ENCODE measurements at regions not wholly inside any gene's neighbourhood (a gene's known extent, or its start where the extent isn't known, plus 50 kb on each side); places are given as distances from the start of the nearest gene placed in this dataset.

DNA sequence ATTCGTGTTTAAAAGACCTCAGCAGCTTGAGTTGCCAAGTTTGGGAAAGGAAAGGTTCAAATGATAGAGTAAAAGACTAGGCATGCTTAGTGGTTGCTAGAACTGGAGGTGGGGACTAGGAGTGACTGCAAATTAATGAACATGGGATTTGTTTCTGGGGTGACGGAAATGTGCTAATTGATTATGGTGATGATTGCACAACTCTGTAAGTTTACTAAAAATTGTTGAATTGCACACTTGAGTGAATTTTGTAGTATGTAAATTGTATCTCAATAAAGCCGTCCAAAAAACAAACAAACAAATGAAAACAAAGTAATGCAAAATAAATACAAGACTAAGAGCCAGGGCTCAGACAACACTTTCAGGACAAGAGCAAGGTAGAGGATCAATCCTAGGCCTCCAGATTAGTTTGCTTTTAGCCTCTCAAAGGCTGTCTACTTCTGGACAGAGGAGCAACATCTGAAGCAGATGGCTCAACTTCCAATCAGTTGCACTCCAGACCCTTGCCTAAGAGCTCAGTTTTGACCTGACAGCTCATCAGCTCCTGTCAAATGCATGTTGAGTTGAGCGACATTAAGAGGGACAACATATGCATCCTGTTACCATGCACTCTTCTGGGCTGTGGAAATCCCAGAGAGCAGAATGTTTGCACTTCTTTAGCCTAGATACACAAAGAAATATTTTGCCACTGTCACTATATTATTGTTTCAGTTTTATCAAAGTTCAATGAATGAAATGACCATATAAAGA, 111.2 kb upstream of the ASIC2 start:
- no peak for DNase-seq

DNA sequence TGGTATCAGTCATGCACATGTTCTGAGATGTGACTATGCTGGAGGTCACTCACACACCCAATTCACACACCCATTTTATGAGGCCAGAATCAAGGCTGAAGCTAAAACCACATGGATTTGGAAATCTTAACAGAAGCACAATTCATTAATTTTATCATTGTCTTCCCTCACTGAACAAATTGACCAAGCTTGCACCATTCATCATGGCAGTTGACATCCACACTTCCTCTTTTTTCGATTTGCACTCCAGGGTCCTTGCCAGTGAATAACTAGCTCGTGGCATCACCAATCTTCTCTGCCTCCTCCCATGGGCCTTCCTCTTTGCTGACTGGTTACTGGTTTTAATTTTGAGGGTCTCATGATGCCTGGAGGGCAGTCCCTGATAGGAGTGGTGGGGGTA, 123.0 kb upstream of the ASIC2 start:
- no peak for DNase-seq

DNA sequence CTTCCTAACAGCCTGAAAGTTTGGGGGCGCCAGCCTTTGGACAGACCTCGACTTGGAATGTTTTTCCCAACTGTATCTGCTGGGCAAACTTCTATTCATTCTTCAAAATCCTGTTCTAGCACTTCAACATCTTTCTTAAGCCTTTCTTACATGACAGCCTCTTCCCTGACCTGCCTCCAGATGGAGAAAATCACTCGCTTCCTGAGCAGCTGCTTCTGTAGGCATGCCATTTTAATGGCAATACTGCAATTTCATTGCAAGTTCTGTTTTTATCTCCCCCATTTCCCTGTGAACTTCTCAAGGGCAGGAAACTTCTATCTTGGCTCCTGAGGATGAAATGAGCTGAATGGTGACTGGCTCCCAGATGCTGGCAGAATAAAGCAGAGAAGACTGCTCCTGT, 128.8 kb upstream of the ASIC2 start:
- DNase-seq = no peak

DNA sequence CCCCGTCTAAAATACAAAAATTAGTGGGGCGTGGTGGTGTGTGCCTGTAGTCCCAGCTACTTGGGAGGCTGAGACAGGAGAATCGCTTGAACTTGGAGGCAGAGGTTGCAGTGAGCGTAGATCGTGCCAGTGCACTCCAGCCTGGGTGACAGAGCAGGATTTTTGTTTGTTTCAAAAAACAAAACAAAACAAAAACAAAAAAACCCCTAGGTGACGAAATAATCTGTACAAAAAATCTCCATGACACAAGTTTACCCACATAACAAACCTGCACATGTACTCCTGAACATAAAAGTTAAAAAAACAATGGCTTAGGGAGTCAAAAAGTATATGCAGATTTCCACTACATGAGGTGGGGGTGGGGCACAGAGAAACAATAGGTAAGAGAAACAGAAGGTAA, 140.5 kb upstream of the ASIC2 start:
- no peak for DNase-seq

DNA sequence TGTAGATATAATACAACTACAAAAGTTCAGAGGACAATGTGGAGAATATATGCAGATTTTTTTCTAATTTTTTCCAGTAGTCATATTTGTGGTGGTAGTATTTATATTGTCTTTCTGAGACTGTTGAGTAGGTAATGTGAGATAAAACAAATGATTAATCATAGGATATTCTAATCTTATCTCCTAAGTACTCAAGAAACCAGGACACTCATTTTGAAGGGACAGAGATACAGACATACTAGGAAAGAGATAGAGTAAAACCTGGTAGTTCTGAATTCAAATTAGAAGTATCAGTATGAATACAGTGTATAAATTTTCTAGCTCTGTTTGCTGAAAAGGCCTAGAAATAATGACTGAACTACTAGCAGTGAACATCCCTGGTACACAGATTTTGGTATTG, 141.7 kb upstream of the ASIC2 start:
- DNase-seq = no peak

DNA sequence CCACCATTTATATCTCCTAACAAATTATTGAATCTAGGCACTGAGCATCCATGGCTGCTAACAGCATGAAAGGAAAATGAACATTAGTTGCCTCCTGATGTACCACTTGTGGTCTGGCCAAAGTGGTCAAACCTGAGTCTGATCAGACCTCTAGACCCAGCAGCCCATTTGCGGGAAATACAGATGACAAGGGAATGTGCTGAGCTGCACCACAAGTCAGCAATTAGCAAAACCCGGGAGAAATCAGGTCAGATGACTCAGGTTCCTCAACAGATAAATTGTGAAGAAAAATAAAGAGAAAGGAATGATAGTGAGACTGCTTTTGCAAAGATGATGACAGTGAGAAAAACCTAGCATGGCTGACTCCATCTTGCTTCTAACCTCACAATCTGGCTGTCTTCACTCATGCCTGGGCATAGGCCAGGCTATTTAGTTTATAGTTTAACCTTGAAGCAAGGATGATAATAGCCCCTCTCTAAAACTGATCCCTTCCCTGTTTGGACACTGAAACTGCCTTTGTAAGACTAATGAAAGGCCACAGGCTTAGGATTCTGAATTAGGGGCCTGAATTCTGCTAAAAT, 142.7 kb upstream of the ASIC2 start:
- no peak for DNase-seq

DNA sequence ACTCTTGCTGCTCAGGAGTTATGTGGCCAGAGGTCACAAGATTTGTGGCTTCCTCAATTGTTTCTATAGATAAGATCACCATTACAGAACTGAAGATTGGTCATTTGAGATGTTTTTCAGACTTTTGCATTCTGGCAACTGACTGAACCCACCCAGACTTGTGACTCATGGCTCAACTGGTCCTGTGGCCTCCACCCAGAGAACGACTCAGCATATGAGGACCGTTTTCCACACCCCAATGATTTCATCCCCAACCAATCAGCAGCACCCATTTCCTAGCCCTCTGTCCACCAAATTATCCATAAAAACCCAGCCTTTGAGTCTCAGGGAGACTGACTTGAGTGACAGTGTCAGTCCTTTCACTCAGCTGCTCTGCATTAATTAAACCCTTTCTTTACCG, 143.2 kb upstream of the ASIC2 start:
- DNase-seq = no peak

DNA sequence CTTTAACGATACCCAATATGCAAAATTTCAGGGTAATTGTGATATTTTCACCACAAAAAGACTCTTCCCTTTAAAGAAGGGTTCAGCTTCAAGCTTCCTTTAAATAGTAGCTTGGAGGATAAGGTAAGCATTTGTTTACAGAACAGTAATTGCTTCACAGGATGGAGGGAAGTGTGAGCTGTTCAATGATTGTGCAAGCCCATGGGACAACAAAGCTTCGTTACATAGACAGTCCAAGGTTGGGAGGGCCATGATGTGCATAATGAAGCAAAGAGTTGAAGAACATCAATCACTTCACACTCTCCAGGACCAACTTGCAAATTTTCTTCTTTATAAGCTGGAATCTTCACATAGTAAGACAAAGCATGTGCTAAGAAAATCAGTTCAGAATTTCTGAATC, 145.0 kb upstream of the ASIC2 start:
- DNase-seq = no peak

DNA sequence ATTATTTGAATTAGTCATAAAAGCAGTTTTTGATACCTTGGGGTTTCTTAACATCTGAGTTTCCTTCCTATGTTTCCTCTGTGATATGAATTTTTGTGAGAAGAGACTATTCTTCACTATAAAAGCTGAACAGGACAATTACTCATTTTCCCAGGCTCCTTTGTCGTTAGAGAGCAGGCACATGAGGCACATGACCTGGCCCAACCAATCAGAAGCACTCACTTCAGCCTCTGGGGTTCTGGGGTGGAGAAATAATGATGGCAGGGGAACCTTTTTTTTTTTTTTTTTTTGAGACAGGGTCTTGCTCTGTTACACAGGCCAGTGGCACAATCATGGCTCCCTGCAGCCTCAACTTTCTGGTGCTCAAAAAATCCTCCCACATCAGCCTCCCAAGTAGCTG, 145.5 kb upstream of the ASIC2 start:
- no peak for DNase-seq

DNA sequence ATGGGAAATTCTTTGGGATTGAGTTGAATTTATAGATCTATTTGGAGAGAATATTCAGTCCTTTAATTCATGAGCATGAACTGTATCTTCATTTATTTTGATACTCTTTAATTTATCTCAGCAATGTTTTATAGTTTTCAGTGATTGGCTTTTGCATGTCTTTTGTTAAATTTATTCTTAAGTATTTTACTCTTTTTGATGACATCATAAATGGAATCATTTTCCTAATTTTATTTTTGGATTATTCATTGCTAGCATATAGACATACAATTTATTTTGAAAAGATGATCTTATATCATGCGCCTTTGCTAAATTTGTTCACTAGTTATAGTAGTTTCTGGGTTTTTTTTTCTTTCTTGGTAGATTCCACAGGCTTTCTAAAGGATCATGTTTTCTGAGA, 149.2 kb upstream of the ASIC2 start:
- DNase-seq = no peak

DNA sequence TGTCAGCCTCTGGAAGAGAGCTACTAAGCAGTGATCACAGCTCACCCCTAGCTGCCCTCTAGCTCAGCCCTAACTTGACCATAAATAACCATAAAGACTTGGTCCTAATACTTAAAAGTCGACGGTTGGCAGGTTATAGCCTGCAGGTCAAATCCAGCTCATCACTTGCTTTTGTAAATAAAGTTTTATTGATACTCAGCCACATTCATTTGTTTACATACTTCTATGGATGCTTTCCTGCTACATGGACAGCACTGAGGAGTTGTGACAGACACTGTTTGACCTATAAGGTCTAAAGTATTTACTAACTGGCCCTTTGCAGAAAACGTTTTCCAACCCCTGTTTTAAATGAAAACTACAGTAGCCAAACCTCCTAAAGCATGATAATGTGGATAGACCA, 151.6 kb upstream of the ASIC2 start:
- DNase-seq = no peak

DNA sequence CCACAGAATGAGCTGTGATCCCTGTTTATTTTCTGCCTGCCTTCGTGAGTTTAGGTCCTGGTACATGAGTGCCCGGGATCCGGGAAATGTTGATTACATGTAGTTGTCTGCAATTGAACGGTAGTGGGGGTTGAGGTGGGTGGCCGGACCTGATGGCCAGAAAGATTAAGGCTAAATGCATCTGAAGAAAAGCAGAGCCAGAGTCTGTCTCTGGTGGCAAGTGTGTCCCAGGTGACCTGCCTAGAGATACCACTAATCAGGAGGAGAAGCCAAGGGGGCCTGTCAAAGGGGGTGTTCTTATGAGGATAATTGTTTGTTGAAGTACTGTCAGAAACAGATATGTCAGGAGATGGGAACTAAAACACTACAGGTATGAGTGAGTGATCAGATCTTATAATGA, 154.0 kb upstream of the ASIC2 start:
- DNase-seq = no peak

DNA sequence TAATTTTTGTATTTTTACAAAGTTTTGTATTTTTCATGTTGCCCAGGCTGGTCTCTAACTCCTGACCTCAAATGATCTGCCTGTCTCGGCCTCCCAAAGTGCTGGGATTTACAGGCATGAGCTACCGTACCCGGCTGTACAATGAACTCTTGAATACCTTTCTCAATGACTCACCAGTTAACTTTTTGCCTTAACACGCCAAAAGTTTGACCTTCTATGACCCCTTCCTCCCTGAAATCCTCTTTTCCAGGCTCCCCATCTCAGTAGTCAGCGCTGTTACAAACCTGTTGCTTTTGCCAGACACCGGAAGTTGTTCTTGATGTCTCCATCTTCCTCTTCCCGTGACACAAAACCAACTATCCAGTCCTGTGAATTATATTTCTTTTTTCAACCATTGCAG, 158.1 kb upstream of the ASIC2 start:
- no peak for DNase-seq

DNA sequence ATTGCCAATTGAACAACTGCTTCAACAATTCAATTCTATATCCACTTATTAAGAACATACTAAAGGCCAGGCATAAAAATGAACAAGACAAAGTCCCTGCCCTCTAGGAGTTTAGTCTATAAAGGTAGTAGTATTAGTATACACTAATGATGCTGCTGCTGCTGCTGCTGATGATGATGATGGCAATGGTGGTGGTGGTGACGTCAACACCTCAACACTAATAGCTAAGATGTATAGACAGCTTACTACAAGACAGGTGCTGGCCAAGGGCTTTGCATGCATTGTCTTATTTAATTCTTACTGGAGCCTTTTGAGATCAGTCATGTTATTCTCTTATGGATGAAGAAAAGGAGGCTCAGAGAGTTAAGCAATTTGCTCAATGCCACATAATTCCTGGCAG, 164.4 kb upstream of the ASIC2 start:
- DNase-seq = no peak

DNA sequence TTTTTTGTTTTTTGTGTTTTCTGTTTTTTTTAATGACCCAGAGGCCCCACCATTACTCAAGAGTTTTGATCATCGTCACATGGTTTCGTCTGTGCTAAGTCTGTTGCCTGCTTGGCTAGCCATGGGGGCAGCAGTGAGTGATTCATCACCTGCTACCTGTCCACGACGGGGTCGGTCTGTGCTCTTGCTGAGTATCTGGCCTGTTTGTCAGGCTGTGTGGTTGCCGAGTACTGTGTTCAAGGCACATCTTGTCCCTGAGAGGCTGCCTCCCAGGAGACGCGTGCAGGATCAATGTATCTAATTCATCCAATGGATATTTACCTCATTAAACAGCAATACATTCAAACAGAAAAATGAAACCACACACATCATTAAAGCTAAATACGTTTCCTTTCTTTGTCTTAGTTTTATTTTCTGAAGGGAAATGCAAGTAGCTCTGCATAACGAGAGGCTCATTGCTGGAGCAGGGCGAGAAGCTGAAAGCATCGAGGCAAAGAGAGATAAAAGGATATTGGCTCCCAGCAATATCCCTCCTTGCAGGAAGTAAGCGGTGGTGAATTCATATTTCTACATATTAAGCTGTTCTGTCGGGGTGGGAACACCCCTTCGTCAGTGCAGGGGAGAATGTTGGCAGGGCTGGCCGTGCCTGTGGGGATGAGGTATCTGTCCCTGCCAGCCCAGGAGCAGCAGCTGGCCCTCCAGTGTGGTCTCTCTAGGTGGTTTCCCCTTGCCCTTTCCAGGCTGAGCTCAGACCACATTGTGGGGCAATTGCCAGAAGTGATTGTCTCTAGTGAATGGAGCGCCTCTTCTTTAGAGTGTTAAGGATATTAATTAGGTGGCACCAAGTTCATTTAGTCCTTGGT, 166.2 kb upstream of the ASIC2 start:
- DNase-seq = no peak

DNA sequence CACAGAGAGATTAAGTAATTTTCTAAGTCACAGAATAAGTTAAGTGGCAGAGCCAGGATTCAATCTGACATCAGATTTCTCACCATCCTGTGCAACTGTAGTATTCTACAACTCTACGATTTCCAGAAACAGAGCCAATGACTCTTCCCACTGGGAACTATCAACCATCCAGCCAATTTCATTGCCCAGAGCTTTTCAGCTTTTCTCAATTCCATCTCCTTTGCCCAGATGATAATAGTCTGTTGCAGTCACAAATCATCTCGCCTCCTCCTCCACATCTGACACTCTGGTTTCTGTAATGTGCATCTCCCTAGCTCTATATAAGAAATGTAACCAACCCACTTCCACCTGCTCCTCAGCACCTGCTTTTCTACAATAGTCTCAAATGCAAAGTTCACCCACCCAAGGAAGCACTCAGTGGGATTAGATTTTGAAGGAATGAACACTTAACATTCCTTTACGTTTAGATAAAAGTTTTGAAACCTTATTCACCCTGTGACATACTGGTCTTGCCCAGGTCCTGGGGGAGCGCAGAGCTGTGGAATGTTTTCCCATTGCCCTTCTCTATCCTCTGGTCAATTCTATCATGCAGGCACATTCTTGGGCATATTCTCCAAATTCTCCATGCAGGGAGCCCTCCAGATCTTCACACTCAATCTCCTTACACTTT, 167.8 kb upstream of the ASIC2 start:
- DNase-seq = no peak

DNA sequence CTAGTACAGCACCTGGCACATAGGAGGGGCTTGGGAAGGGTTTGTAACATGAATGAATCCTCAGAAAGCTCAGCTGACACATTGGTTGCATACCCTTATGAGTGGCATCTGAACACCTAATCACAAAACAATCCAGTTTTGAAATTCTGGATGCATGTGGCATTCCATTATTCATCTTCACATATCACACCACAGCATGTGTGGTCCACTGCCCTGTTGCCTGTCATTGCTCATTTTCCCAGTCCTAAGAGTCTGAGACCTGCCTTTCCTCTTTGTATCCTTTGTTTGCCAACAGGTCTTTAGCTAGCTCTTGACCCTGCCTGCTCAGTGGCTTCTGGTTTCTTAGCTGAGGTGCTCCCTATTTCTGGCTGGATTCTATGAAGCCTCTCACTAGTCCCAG, 170.8 kb upstream of the ASIC2 start:
- DNase-seq = no peak

DNA sequence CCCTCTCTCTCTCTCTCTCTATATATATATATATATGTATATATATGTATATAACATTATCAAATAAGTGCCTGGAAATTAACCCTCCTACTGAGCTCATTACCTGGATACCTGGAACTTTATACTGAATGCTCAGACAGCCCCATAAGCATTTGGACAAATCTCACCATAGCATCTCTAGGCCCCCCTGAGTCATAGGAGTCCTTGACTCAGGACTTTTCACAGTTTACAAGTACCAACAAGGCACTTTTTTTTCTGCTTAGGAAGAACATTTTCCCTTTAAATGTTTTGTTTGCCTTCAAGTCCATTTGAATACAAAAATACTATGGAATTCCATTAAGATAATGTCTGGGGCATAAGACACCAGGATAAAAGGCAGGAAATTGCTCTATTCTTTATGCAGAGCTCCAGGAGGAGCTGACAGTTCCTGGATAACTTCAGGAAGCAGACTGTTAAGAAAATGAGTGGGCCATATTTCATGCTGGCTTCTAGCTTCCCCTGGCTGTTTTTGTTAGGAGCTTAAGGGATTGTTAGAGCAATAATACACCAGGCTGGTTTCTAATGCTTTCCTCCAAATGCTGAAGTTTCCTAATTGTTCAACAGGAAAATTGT, 171.7 kb upstream of the ASIC2 start:
- DNase-seq = no peak

DNA sequence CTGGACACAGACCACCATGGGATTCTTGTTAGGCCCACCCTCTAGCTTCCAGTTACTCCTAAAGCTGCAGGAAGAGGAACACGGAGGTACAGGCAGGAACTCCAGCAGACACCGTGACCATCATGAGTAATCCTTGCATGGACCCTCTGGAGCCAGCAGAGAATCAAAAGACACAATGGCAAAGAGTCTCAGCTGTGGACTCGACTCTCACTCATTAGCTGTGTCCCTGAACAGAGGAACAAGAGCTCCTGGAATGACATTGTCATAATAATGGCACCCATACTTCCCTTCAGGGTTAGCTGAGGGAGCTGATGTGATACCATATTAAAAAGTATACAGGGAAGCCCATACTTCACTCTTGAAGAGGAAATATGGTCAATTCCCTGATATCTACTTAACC, 176.3 kb upstream of the ASIC2 start:
- DNase-seq = no peak

DNA sequence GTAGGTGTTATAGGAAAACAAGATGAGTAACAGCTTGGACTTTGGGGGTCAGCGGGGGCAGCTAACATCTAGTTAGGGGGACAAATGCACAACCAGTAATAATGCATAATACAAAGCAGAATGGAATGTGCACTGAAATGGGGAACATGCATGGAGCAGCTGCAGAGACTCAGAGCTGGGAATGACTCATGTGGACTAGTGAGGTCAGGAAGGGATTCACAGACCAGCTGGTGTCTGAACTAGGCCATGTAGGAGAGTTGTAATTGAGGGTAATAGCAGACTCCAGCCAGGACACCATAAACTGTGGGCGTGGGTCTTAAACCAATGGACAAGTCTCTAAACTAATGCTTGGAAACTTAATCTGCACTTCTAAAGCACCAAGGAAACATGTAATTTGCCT, 176.8 kb upstream of the ASIC2 start:
- DNase-seq = no peak

DNA sequence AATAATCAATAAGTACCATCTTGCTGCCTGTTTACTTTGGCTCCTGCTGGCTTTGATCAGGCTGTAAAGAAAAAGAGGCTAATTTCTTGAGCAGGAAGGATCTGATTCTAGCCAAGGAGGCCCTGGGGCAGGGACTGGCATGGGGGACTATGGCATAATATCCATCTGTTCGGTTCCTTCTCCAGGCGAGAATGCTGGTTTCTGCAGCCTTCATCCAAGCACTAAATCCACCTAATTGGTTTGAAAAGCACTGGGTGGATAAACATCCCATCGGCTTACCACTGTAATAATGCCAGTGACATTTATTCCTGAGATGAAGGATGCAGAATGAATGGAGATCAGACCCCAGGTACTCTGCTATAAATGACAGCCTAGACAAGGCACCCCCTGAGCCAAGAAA, 180.0 kb upstream of the ASIC2 start:
- DNase-seq = no peak

DNA sequence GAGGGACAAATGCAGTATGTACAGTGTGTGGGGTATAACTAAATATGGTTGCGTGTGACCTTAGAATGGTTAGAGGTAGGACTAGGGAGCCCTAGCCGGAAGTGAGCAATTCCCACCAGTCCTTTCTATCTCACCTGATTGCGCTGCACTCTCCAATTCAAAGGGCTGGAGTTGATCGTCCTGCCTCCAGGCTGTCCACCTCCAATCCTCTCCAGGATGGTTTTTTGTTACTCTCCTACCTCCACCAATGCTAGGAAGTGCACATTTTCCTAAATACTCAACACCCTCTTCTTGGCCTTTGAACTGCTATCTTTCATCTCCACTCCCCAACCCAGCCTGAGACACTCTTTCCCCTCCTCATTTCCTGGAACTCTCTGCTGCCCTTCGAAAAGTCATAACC, 181.7 kb upstream of the ASIC2 start:
- no peak for DNase-seq

DNA sequence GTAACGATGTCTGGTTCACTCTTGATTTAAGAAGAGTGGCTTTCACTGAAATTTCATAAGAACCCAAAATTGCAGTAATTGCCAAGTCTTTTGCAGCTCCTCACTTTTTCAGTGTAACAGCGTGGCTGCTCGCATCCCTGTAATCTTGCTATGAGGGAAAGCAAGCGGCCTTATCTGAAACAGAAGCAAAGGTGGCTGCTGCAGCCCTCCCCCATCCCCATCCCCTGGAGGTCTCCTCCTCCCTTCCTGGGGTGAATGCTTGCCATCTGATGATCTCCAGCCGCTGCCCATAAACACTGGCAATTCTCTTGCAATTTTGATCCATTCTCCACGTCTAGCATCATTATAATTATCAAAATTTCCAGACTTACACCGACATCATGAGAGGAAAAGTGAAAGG, 182.5 kb upstream of the ASIC2 start:
- no peak for DNase-seq
